IPS-NIHi7 (cell line): ENCODE measurements at regions not wholly inside any gene's neighbourhood (a gene's known extent, or its start where the extent isn't known, plus 50 kb on each side); places are given as distances from the start of the nearest gene placed in this dataset.
"Not testable (repeated sequence)": the region's sequence is repeated elsewhere in the genome, so short reads cannot be mapped to it uniquely, and the experiment has no call there.

Experiments
- DNase-seq: peaks from one replicate; pipeline ENCODE4 v3.0.0; 2012; ENCODE audit warnings: mixed read lengths; ENCODE audit errors: extremely low spot score

DNA sequence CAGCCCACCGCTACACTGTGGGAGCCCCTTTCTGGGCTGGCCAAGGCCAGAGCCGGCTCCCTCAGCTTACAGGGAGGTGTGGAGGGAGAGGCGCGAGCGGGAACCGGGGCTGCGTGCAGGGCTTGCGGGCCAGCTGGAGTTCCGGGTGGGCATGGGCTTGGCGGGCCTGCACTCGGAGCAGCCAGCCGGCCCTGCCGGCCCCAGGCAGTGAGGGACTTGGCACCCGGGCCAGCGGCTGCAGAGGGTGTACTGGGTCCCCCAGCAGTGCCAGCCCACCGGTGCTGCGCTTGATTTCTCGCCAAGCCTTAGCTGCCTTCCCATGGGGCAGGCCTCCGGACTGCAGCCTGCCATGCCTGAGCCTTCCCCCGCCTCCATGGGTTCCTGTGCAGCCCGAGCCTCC is 306.2 kb downstream of the PPP4R3C start:
- DNase-seq = not testable (repeated sequence)

- DNase-seq = no peak
These were observed 326.8 kb downstream of the PPP4R3C start for GRCh38 chrX:27136325-27136724.

- DNase-seq = no peak
These were observed 330.3 kb downstream of the PPP4R3C start for GRCh38 chrX:27132862-27133261.

DNA sequence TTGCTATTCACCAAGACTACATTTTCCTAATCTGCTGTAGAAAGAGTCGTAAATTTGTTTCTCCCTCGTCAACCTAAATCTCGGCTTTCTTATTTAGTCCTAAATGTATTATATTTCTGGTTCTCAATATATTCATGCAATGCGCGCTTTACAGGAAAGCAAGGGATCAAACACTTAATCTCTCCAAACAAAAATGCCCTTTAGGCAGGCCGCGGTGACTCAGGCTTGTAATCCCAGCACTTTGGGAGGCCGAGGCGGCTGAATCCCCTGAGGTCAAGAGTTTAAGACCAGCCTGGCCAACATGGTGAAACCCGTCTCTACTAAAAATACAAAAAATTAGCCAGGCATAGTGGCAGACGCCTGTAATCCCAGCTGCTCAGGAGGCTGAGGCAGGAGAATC is 376.0 kb downstream of the PPP4R3C start:
- not testable (repeated sequence) for DNase-seq

DNA sequence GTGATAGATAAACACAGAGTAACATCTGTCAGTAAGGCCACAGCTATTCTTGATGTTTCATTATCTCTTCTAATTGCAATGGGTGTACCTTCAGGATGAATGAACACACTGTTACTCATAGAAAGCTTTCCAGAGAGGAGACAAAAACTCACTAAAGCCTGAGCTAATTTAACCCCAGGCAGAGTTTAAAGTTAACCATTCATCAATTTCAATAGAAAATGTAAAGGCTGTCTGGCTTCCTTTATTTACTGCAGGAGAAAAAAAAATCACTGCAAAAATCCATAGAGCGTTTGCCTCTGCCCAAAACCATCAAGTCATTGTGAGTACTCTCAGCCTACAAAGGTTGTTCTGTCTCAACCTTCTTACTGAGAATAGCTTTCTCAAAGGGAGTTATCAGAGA is 376.9 kb downstream of the PPP4R3C start:
- DNase-seq = no peak

DNA sequence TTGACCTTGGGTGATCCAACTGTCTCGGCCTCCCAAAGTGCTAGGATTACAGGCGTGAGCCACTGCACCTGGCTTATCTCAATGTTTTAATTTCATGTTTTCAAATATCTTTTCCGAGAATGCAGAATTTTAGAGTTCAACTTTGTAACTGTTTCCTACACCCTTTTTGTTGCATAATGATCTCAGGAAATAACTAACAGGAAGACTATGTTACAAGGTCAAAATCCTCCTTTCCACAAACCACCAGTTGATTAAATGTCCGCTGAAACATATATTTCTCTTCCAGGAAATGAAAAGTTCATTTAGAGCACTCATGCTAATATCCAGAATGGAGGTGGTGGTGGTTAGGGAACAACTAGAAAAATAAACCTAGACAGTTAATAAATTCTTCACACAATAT is 377.8 kb downstream of the PPP4R3C start:
- DNase-seq = no peak

- DNase-seq = no peak
These were observed 384.8 kb downstream of the PPP4R3C start for GRCh38 chrX:27078371-27078770.

GRCh38 chrX:27057883-27058282 is 405.3 kb downstream of the PPP4R3C start:
- DNase-seq = no peak

GRCh38 chrX:27039332-27039731 is 423.8 kb downstream of the PPP4R3C start:
- DNase-seq = no peak

DNA sequence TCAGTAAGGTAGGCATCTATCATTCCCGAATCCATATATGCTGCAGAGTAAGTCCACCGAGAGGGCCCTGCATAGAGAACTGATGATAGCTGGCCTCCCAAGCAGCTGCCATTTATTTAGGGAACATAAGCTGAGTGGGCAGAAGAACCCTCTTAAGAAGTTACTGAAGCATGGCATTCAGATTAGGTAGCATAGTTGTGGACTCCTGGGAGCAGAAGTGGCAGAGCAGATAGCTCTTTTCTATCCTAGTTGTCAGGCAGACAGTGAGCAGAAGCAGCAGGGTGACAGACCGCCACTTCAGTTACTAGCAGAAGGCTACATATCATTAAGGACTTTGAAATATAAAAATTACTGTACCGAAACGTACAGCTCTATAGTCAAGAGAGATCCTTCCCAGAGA is 454.7 kb downstream of the PPP4R3C start:
- DNase-seq = no peak

DNA sequence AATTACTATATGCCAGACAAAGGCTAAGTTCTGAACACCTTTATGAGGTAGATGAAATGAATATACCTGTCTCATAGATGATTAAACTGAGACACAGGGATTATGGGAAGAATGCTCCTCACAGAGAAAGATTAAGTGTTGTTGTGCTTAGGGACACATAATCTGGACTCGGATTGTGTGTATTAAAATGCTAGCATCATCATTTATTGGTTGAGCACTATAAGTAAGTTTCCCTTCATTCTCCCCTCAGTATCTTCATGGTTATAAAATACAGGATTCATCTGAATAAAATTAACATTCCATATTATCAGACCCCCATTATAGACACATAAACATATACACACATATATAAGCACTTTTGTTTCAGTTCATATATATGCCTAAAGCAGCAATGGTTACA is 463.5 kb downstream of the PPP4R3C start:
- no peak for DNase-seq

- no peak for DNase-seq
These were observed 504.9 kb downstream of the PPP4R3C start for GRCh38 chrX:26958261-26958660.

DNA sequence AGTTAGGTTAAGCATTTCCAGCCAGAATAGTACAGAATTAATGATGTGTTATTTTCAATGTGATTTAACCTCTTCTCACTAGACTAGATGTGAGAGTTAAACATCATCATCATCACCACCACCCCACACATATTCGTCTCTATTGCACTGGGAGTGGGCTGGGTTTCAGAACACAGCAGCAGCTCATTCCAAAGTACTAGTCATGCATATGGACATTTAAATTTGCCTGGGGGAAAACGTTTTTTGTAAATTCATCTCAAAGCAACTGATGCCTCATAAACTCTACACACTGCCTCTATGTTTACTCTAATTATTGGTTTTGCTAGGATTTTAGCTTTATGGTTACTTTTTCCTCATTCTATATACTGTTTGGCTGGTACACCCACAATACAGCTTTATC is 509.1 kb downstream of the PPP4R3C start:
- DNase-seq = no peak

GRCh38 chrX:26952213-26952612 is 510.9 kb downstream of the PPP4R3C start:
- no peak for DNase-seq

DNA sequence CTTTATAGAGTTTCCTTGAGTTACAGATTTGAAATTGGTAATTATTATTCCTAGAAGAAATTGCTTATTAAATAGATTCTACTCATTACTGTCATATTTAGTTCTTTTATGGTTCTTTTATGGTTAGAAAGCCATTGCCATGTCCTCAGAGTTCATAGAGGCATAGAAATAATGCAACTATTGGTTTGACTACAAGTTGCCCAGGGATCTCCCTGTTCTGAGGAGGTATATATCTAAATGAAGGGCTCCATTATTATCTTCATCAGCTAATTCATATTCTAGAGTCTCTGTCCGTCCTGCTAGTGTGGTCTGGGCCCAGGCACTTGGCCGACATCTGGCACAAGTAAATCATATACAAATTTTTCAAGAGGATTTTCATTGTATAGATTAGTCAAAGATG is 535.7 kb downstream of the PPP4R3C start:
- DNase-seq = no peak

GRCh38 chrX:26925088-26925487 is 538.1 kb downstream of the PPP4R3C start:
- no peak for DNase-seq

GRCh38 chrX:26922278-26922677 is 540.9 kb downstream of the PPP4R3C start:
- DNase-seq = no peak

DNA sequence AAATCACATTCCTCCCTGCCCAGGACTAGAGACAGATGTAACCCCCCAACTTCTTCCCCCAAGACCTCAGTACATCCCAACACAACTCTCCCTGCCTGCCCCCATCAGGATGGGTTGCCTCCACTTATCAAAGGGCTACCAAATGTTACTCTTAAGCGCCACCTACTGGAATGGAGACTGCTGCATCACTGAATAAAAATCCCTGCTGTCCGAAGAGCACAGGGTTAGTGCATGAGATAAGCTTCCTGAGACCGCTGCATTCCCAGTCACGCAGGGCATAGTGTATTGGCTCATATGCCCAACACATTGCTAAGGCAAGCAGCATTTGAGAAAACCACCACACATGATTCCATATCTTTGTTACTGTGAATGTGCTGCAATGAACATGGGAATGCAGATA is 544.5 kb downstream of the PPP4R3C start:
- peak; percentile 6 for DNase-seq

DNA sequence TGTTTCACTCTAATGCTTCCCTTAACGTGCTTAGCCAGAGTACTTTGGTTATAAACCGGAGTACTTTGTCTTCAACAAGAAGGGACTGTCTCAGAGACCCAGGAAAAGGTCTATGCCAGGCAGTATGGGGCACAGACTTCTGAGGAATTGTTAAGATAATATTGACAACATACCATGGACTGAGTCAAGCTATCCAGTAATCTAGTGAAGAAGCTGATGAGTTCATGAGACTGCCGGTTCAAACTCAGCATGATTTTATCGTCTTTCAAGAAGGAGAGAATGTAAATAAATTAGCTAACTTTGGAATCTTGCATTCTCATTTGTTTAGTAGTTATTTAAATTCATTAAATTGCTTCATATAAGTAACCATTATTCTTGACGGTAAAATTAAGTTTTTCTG is 546.1 kb downstream of the PPP4R3C start:
- no peak for DNase-seq

GRCh38 chrX:26915064-26915463 is 548.1 kb downstream of the PPP4R3C start:
- DNase-seq = no peak

- DNase-seq = no peak
These were observed 548.9 kb downstream of the PPP4R3C start for GRCh38 chrX:26914232-26914631.

- not testable (repeated sequence) for DNase-seq
These were observed 551.4 kb downstream of the PPP4R3C start for GRCh38 chrX:26911785-26912184.

- DNase-seq = no peak
These were observed 553.4 kb downstream of the PPP4R3C start for GRCh38 chrX:26909728-26910127.

DNA sequence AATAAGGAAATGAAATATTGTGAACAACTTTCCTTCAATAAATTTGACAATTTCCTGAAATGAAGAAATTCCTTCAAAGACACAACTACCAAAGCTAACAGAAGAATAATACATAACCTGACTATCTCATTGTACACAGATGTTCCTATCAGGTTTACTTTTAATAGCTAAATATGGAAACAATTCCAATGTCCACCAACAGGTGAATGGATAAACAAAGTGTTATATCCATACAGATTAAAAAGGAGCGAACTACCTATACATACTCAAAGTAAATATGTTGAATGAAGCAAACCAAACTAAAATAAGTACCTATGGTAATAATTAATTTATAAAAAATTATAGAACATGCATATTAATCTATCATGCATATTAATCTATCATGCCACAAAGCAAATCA is 554.9 kb downstream of the PPP4R3C start:
- DNase-seq = no peak

GRCh38 chrX:26889574-26889973 is 573.6 kb downstream of the PPP4R3C start:
- no peak for DNase-seq
